ENCODE measurements at regions not wholly inside any gene's neighbourhood (a gene's known extent, or its start where the extent isn't known, plus 50 kb on each side); places are given as distances from the start of the nearest gene placed in this dataset.

GRCh38 chr10:108254089-108254488 is 1089.6 kb upstream of the SORCS1 start:
- TF ChIP-seq EZH2 (IDR thresholded peaks at IDR 0.05; ENCODE audit: low read length, unreplicated experiment): no peak
- TF ChIP-seq EZH2phosphoT487 (IDR thresholded peaks at IDR 0.05; ENCODE audit: borderline replicate concordance, low read length): no peak
